Astrocyte of the spinal cord (primary cell): ENCODE measurements at regions not wholly inside any gene's neighbourhood (a gene's known extent, or its start where the extent isn't known, plus 50 kb on each side); places are given as distances from the start of the nearest gene placed in this dataset.
A peak's percentile ranks its signal among the peaks of the same experiment; 100 is the strongest.

Experiments used
- DNase-seq: peaks from one replicate; pipeline ENCODE4 v3.0.0; 2011; ENCODE audit warnings: low read depth, low spot score
- H3K4me3 ChIP-seq: 2 replicates; pipeline ENCODE4 v1.5.1; 2011; ENCODE audit warnings: low read depth, mild to moderate bottlenecking, low read length, moderate library complexity
- CTCF ChIP-seq: IDR thresholded peaks from 2 replicates; pipeline ENCODE4 v1.5.1; 2012; ENCODE audit warnings: low read depth, mild to moderate bottlenecking, low read length, inconsistent platforms
- in situ Hi-C: cut with HindIII; loops from 2 replicates; pipeline ENCODE4 v1.10.0; 2017; ENCODE audit warnings: low sequenced_read_pairs

GRCh38 chr1:29470087-29470787 is 233.9 kb downstream of the PTPRU start:
- in situ Hi-C loops: no loop called here
- H3K4me3 ChIP-seq: no peak overlapping the region
- DNase-seq: no peak
- TF ChIP-seq CTCF: no peak

DNA sequence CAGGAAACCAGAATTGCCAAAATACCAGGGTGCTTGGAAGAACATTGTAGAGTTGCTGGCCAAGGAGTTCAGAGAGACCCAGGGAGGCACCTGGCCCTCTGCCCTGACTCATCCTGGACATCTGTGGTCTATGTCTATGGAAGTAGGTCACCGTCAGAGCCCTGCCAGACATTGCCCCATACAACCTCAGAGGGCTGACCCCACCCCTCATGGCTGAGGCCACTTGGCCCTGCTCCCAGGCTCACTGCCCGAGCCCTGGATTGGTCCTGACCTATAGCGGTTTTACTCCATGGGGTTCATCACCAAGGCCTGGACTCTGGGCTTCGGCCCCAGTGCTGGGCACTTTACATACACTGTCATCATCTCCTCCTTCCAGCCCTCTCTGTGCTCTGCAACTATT is 233.1 kb downstream of the PTPRU start:
- no peak for DNase-seq

GRCh38 chr1:29467989-29468900 is 231.9 kb downstream of the PTPRU start:
- in situ Hi-C loops: no loop called here
- no peak overlapping the region for H3K4me3 ChIP-seq
- no peak for DNase-seq
- no peak for TF ChIP-seq CTCF

More for the DNA sequence above, 233.1 kb downstream of the PTPRU start:
- no peak for TF ChIP-seq CTCF
- in situ Hi-C loops: no loop called here
- no peak overlapping the region for H3K4me3 ChIP-seq

DNA sequence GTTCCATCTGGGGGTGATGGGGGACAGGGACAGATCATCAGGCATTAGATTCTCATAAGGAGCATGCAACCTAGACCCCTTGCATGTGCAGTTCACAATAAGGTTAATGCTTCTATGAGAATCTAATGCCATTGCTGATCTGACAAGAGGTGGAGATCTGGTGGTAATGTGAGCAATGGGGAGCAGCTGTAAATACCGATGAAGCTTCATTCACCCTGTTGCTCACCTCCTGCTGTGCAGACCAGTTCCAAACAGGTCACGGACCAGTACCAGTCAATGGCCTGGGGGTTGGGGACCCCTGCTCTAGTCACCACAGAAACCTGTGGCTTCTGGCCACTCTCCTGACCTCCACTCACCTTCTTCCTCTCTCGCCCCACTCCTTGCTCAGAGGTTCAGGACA is 229.9 kb downstream of the PTPRU start:
- no peak for DNase-seq
- in situ Hi-C loops: no loop called here
- TF ChIP-seq CTCF: no peak
- H3K4me3 ChIP-seq: no peak overlapping the region

DNA sequence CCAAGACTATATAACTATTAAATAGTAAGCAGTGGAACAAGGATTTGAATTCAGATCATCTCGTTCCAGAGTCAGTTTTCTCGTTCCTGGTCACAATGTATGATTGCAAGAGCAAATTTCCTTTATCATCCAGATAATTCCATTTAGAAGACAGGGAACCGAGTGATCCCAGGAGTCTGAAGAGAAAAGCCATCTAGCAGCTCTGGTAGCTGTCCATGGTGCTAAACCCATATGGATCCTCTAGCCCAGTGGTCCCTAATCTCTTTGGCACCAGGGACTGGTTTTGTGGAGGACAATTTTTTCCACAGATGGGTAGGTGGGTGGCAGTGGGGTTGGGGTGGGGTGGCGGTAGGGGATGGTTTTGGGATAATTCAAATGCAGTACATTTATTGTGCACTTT is 229.4 kb downstream of the PTPRU start:
- DNase-seq: peak; percentile 10

GRCh38 chr1:29462096-29462495 is 225.8 kb downstream of the PTPRU start:
- in situ Hi-C loops: no loop called here
- no peak overlapping the region for H3K4me3 ChIP-seq
- no peak for DNase-seq
- no peak for TF ChIP-seq CTCF

More for the DNA sequence above, 229.4 kb downstream of the PTPRU start:
- TF ChIP-seq CTCF: no peak
- in situ Hi-C loops: no loop called here
- H3K4me3 ChIP-seq: no peak overlapping the region
